ENCODE measurements at regions not wholly inside any gene's neighbourhood (a gene's known extent, or its start where the extent isn't known, plus 50 kb on each side); places are given as distances from the start of the nearest gene placed in this dataset.
"Not testable (repeated sequence)": the region's sequence is repeated elsewhere in the genome, so short reads cannot be mapped to it uniquely, and the experiment has no call there.

GRCh38 chr12:89779090-89779489 is 70.5 kb upstream of the ATP2B1 start:
- ATAC-seq (no peak), DNase-seq (no peak)
- intact Hi-C loops (cut with micrococcal nuclease) = no loop called here

- no peak for DNase-seq
- intact Hi-C loops (cut with micrococcal nuclease) = no loop called here
- no peak for ATAC-seq
These were observed 69.2 kb upstream of the ATP2B1 start for GRCh38 chr12:89777733-89778379.

GRCh38 chr12:89775986-89776365 is 67.3 kb upstream of the ATP2B1 start:
- intact Hi-C loops (cut with micrococcal nuclease) = no loop called here
- ATAC-seq = no peak
- no peak for DNase-seq

GRCh38 chr12:89775063-89775985 is 66.7 kb upstream of the ATP2B1 start:
- no peak for DNase-seq
- ATAC-seq = no peak
- intact Hi-C loops (cut with micrococcal nuclease) = no loop called here

GRCh38 chr12:89774645-89775044 is 66.0 kb upstream of the ATP2B1 start:
- intact Hi-C loops (cut with micrococcal nuclease) = no loop called here
- ATAC-seq (no peak), DNase-seq (no peak)

GRCh38 chr12:89770391-89770790 is 61.8 kb upstream of the ATP2B1 start:
- intact Hi-C loops (cut with micrococcal nuclease) = no loop called here
- no peak for DNase-seq
- no peak for ATAC-seq

- DNase-seq (no peak), ATAC-seq (no peak)
- intact Hi-C loops (cut with micrococcal nuclease) = no loop called here
These were observed 60.8 kb upstream of the ATP2B1 start for GRCh38 chr12:89769483-89769818.

GRCh38 chr12:89768586-89769482 is 60.2 kb upstream of the ATP2B1 start:
- ATAC-seq = no peak
- intact Hi-C loops (cut with micrococcal nuclease) = no loop called here
- no peak for DNase-seq

- no peak for ATAC-seq
- intact Hi-C loops (cut with micrococcal nuclease) = no loop called here
- DNase-seq = no peak
These were observed 57.6 kb upstream of the ATP2B1 start for GRCh38 chr12:89765959-89766824.

- ATAC-seq; DNase-seq; intact Hi-C loops (cut with micrococcal nuclease): not testable (repeated sequence)
These were observed 55.5 kb upstream of the ATP2B1 start for GRCh38 chr12:89764164-89764563.

- intact Hi-C loops (cut with micrococcal nuclease) = no loop called here
- ATAC-seq = no peak
- DNase-seq = no peak
These were observed 54.0 kb upstream of the ATP2B1 start for GRCh38 chr12:89762498-89763170.

- DNase-seq = no peak
- ATAC-seq = no peak
- intact Hi-C loops (cut with micrococcal nuclease) = no loop called here
These were observed 52.1 kb upstream of the ATP2B1 start for GRCh38 chr12:89760783-89761182.
